ENCODE measurements at regions not wholly inside any gene's neighbourhood (a gene's known extent, or its start where the extent isn't known, plus 50 kb on each side); places are given as distances from the start of the nearest gene placed in this dataset.

GRCh38 chr15:95410757-95411156 is 919.7 kb upstream of the NR2F2 start:
- TF ChIP-seq EZH2phosphoT487 (IDR thresholded peaks at IDR 0.05; ENCODE audit: borderline replicate concordance, low read length) (no peak), CTCF (IDR thresholded peaks at IDR 0.05; ENCODE audit: low read depth, low read length, poor library complexity, severe bottlenecking) (no peak)

Data from DOHH2 (cell line).